H1 (cell line): ENCODE measurements at regions not wholly inside any gene's neighbourhood (a gene's known extent, or its start where the extent isn't known, plus 50 kb on each side); places are given as distances from the start of the nearest gene placed in this dataset.
A peak's percentile ranks its signal among the peaks of the same experiment; 100 is the strongest.

ENCODE experiments used
- CTCF ChIA-PET: fragments of 300-600 bp; sonication (Branson Sonifier 250); formaldehyde crosslinking; loops from one replicate; lab custom pipeline; 2021; ENCODE audit not compliant: partially characterized antibody; lab: Charles Lee
- POLR2A ChIA-PET: fragments of 300-600 bp; sonication (Branson Sonifier 250); formaldehyde crosslinking; loops from one replicate; lab custom pipeline; 2021; ENCODE audit warnings: inconsistent platforms; ENCODE audit not compliant: partially characterized antibody; lab: Charles Lee
- DNase-seq, 2 experiments: peaks; one replicate each; pipeline versions ENCODE4 v3.0.0 to v3.0.0-alpha.2; 2010 to 2022; ENCODE audit warnings: low spot score in 2 of 2, low read depth in 1 of 2, mixed read lengths in 1 of 2
- FAIRE-seq: peaks from 2 replicates; lab custom pipeline; 2011; peaks lifted over from hg19 to GRCh38; lab: Jason Lieb, UNC
- H2AFZ ChIP-seq: 2 replicates; pipeline ENCODE4 v1.8.1; 2012; ENCODE audit warnings: low read length, inconsistent platforms
- H2AK5ac ChIP-seq: 2 replicates; pipeline ENCODE4 v1.6.1; 2013; ENCODE audit warnings: low read depth, low read length
- H2BK120ac ChIP-seq: replicated peaks from 2 replicates; pipeline ENCODE3; 2013; ENCODE audit warnings: low read depth, low read length, inconsistent platforms
- H2BK12ac ChIP-seq: 2 replicates; pipeline ENCODE4 v1.6.1; 2013; ENCODE audit warnings: low read depth, low read length
- H2BK15ac ChIP-seq: 2 replicates; pipeline ENCODE4 v1.6.1; 2013; ENCODE audit warnings: low read length
- H2BK20ac ChIP-seq: 2 replicates; pipeline ENCODE4 v1.6.1; 2013; ENCODE audit warnings: low read length
- H2BK5ac ChIP-seq: 2 replicates; pipeline ENCODE4 v1.6.1; 2013; ENCODE audit warnings: low read depth, low read length
- H3K14ac ChIP-seq: 2 replicates; pipeline ENCODE4 v1.6.1; 2013; ENCODE audit warnings: inconsistent platforms; ENCODE audit not compliant: insufficient read length
- H3K18ac ChIP-seq: 2 replicates; pipeline ENCODE4 v1.6.1; 2013; ENCODE audit warnings: low read length; ENCODE audit errors: extremely low read depth
- H3K23ac ChIP-seq: 2 replicates; pipeline ENCODE4 v1.6.1; 2013; ENCODE audit warnings: inconsistent platforms; ENCODE audit not compliant: insufficient read length
- H3K23me2 ChIP-seq: 2 replicates; pipeline ENCODE4 v1.6.1; 2013; ENCODE audit warnings: low read depth, low read length
- H3K27ac ChIP-seq: 2 replicates; pipeline ENCODE4 v1.6.1; 2011; ENCODE audit warnings: low read depth, low read length, inconsistent platforms
- H3K27me3 ChIP-seq, 4 experiments: replicated peaks in 1 of 4; 1 replicate in 1 of 4; 2 replicates in 3 of 4; pipeline versions ENCODE4 v1.6.1 to v1.8.1; 2011 to 2013; ENCODE audit warnings: low read length in 3 of 4, mild to moderate bottlenecking in 3 of 4, inconsistent platforms in 2 of 4, mixed read lengths in 2 of 4, moderate library complexity in 1 of 4; ENCODE audit not compliant: control insufficient read depth in 3 of 4, insufficient read depth in 3 of 4; ENCODE audit errors: extremely low read depth in 1 of 4
- H3K36me3 ChIP-seq, 4 experiments: 2 replicates each; pipeline versions ENCODE4 v1.6.1 to v1.8.1; 2011 to 2013; ENCODE audit warnings: mild to moderate bottlenecking in 4 of 4, low read length in 3 of 4, moderate library complexity in 2 of 4, control low read depth in 1 of 4, inconsistent platforms in 1 of 4; ENCODE audit not compliant: insufficient read depth in 4 of 4, control insufficient read depth in 2 of 4
- H3K4ac ChIP-seq: replicated peaks from 2 replicates; pipeline ENCODE3; 2013; ENCODE audit warnings: low read length, low read depth, mixed read lengths, inconsistent platforms; ENCODE audit not compliant: insufficient read length
- H3K4me1 ChIP-seq, 4 experiments: replicated peaks in 1 of 4; 1 replicate in 1 of 4; 2 replicates in 3 of 4; pipeline versions ENCODE4 v1.6.1 to v1.8.1; 2011 to 2013; ENCODE audit warnings: low read length in 3 of 4, inconsistent platforms in 2 of 4, mixed read lengths in 1 of 4; ENCODE audit not compliant: insufficient read depth in 4 of 4, control insufficient read depth in 3 of 4
- H3K4me2 ChIP-seq, 2 experiments: 2 replicates each; pipeline versions ENCODE4 v1.6.1 to v1.8.1; 2011 to 2013; ENCODE audit warnings: low read depth in 2 of 2, low read length in 2 of 2, control low read depth in 1 of 2, inconsistent platforms in 1 of 2, mild to moderate bottlenecking in 1 of 2; ENCODE audit not compliant: insufficient read depth in 1 of 2
- H3K4me3 ChIP-seq, 4 experiments: fragments of 200-600, 300-600 bp in 1 of 4; sonication (generic), shearing (Covaris generic), sonication (Bioruptor Twin) in 1 of 4; 2 replicates each; pipeline versions ENCODE4 v1.5.1 to v1.8.1; 2011 to 2016; ENCODE audit warnings: low read length in 4 of 4, low read depth in 3 of 4, control low read depth in 2 of 4, inconsistent platforms in 2 of 4, mild to moderate bottlenecking in 2 of 4, mixed read lengths in 1 of 4, moderate library complexity in 1 of 4; ENCODE audit not compliant: insufficient read depth in 2 of 4; ENCODE audit errors: extremely low read depth in 1 of 4
- H3K56ac ChIP-seq: replicated peaks from 2 replicates; pipeline ENCODE3; 2013; ENCODE audit warnings: low read depth, mild to moderate bottlenecking, mixed read lengths, low read length, inconsistent platforms; ENCODE audit not compliant: insufficient read length
- H3K79me1 ChIP-seq: 2 replicates; pipeline ENCODE4 v1.6.1; 2013; ENCODE audit warnings: low read depth, low read length, control low read depth
- H3K79me2 ChIP-seq, 2 experiments: 2 replicates each; pipeline versions ENCODE4 v1.6.1 to v1.8.1; 2012 to 2013; ENCODE audit warnings: low read length in 2 of 2, mild to moderate bottlenecking in 2 of 2, inconsistent platforms in 1 of 2; ENCODE audit not compliant: insufficient read depth in 2 of 2, control insufficient read depth in 1 of 2
- H3K9ac ChIP-seq, 4 experiments: replicated peaks in 1 of 4; 1 replicate in 1 of 4; 2 replicates in 3 of 4; pipeline versions ENCODE4 v1.6.1 to v1.8.1; 2011 to 2013; ENCODE audit warnings: low read depth in 3 of 4, low read length in 3 of 4, control low read depth in 2 of 4, mild to moderate bottlenecking in 2 of 4, moderate library complexity in 2 of 4, inconsistent platforms in 1 of 4; ENCODE audit errors: extremely low read depth in 1 of 4
- H3K9me3 ChIP-seq, 2 experiments: 2 replicates each; pipeline versions ENCODE4 v1.6.1 to v1.8.1; 2012 to 2013; ENCODE audit warnings: mild to moderate bottlenecking in 2 of 2, moderate library complexity in 2 of 2, control low read depth in 1 of 2, inconsistent platforms in 1 of 2, low read depth in 1 of 2, low read length in 1 of 2, mixed read lengths in 1 of 2; ENCODE audit not compliant: insufficient read depth in 2 of 2
- H4K20me1 ChIP-seq, 2 experiments: replicated peaks in 1 of 2; 2 replicates each; pipeline versions ENCODE3 to v1.8.1; 2011 to 2013; ENCODE audit warnings: inconsistent platforms in 2 of 2, low read length in 2 of 2, mild to moderate bottlenecking in 1 of 2; ENCODE audit not compliant: insufficient read depth in 2 of 2, control insufficient read depth in 1 of 2
- H4K5ac ChIP-seq: 2 replicates; pipeline ENCODE4 v1.6.1; 2013; ENCODE audit warnings: low read length, low read depth, mixed read lengths, inconsistent platforms; ENCODE audit not compliant: insufficient read length
- H4K8ac ChIP-seq: 2 replicates; pipeline ENCODE4 v1.8.0; 2013; ENCODE audit warnings: mild to moderate bottlenecking, moderate library complexity, low read length, inconsistent platforms; ENCODE audit not compliant: insufficient read depth; ENCODE audit errors: extremely low read depth
- H4K91ac ChIP-seq: replicated peaks from 2 replicates; pipeline ENCODE3; 2013; ENCODE audit warnings: low read length, mixed read lengths, inconsistent platforms; ENCODE audit not compliant: insufficient read length
- FOSL1 ChIP-seq: IDR thresholded peaks from 2 replicates; pipeline ENCODE4 v1.6.1; 2011; ENCODE audit warnings: mild to moderate bottlenecking, low read depth, low read length, moderate library complexity; ENCODE audit not compliant: insufficient read depth
- WGBS, 2 experiments: shearing (Covaris generic) in 1 of 2; methylation state at CpG; one replicate each; pipeline versions ENCODE4 v1.1.6 to v1.1.7; 2013 to 2015; ENCODE audit warnings: low lambda C conversion rate in 2 of 2, mixed read lengths in 2 of 2, inconsistent platforms in 1 of 2, low coverage in 1 of 2, missing lambda C conversion rate in 1 of 2; ENCODE audit not compliant: insufficient replicate concordance in 2 of 2, insufficient coverage in 1 of 2, insufficient read length in 1 of 2; ENCODE audit errors: extremely low coverage in 1 of 2, missing lambda C conversion rate in 1 of 2; 5-methylcytosine and 5-hydroxymethylcytosine counted together

DNA sequence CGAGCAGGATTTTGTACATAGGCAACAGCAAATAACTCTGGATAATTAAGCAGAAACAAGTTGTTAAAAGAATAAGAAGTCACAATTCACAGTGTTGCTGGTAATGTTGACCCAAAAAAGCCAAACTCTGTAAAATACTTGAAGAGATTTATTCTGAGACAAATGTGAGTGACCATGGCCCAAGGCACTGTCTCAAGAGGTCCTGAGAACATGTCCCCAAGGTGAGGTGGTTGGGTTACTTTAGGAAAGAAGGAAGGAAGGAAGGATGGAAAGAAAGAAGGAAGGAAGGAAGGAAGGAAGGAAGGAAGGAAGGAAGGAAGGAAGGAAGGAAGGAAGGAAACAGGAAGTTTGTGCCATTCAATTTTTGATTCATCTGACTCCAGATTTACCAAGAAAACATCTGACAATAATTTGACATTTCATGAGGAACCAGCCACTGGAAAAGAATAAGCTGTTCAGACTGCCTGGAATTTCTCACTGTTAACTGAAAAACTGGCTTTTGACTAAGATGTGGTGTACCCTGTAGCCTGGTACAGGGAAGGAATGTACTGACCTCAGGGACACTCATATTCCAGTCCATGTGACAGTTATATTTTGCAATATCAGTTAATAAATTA lies 295.9 kb upstream of the TNC start:
- Histone ChIP-seq H3K23ac (no peak overlapping the region), H3K56ac (no peak overlapping the region), H2BK15ac (0 out of 2 replicates have a peak overlapping the region, but pooled peaks have one; percentile 19), H3K36me3 (no peaks in the 10 kb centered on the region; a peak in 1 of 8 replicates), H2BK12ac (no peak overlapping the region), H2AK5ac (no peak overlapping the region), H2BK5ac (no peak overlapping the region)
- no peak for FAIRE-seq
- no peak for TF ChIP-seq FOSL1
- TF ChIP-seq, all 59 proteins: peak for 0
- Histone ChIP-seq H3K27ac (no peak overlapping the region), H3K79me1 (no peaks in the 10 kb centered on the region), H3K4me2 (no peak overlapping the region), H4K8ac (no peak overlapping the region), H3K14ac (no peak overlapping the region), H3K23me2 (no peaks in the 10 kb centered on the region), H3K27me3 (no peaks in the 10 kb centered on the region; a peak in 1 of 7 replicates), H4K91ac (no peak overlapping the region), H3K79me2 (no peaks in the 10 kb centered on the region), H2BK20ac (no peak overlapping the region), H3K9me3 (no peaks in the 10 kb centered on the region), H3K4me1 (no peaks in the 10 kb centered on the region; a peak in 1 of 7 replicates), H3K4ac (no peak overlapping the region), H4K20me1 (no peaks in the 10 kb centered on the region), H2AFZ (no peak overlapping the region), H4K5ac (no peak overlapping the region), H3K9ac (no peak overlapping the region), H3K18ac (no peak overlapping the region), H3K4me3 (no peak overlapping the region), H2BK120ac (no peak overlapping the region)
- POLR2A ChIA-PET = no interaction called here
- WGBS, 2 experiments = 83% methylated on average over 1 of the region's 1 CpG; no CpG with 5 or more reads in 1 of the 2 experiments
- DNase-seq = no peak
- CTCF ChIA-PET = no interaction called here
